H1 (cell line): ENCODE measurements at regions not wholly inside any gene's neighbourhood (a gene's known extent, or its start where the extent isn't known, plus 50 kb on each side); places are given as distances from the start of the nearest gene placed in this dataset.

Source experiments
- CTCF ChIA-PET: fragments of 300-600 bp; sonication (Branson Sonifier 250); formaldehyde crosslinking; loops from one replicate; lab custom pipeline; 2021; ENCODE audit not compliant: partially characterized antibody; lab: Charles Lee
- POLR2A ChIA-PET: fragments of 300-600 bp; sonication (Branson Sonifier 250); formaldehyde crosslinking; loops from one replicate; lab custom pipeline; 2021; ENCODE audit warnings: inconsistent platforms; ENCODE audit not compliant: partially characterized antibody; lab: Charles Lee
- DNase-seq, 2 experiments: peaks; one replicate each; pipeline versions ENCODE4 v3.0.0 to v3.0.0-alpha.2; 2010 to 2022; ENCODE audit warnings: low spot score in 2 of 2, low read depth in 1 of 2, mixed read lengths in 1 of 2
- FAIRE-seq: peaks from 2 replicates; lab custom pipeline; 2011; peaks lifted over from hg19 to GRCh38; lab: Jason Lieb, UNC
- H2AFZ ChIP-seq: 2 replicates; pipeline ENCODE4 v1.8.1; 2012; ENCODE audit warnings: low read length, inconsistent platforms
- H2AK5ac ChIP-seq: 2 replicates; pipeline ENCODE4 v1.6.1; 2013; ENCODE audit warnings: low read depth, low read length
- H2BK120ac ChIP-seq: replicated peaks from 2 replicates; pipeline ENCODE3; 2013; ENCODE audit warnings: low read depth, low read length, inconsistent platforms
- H2BK12ac ChIP-seq: 2 replicates; pipeline ENCODE4 v1.6.1; 2013; ENCODE audit warnings: low read depth, low read length
- H2BK15ac ChIP-seq: 2 replicates; pipeline ENCODE4 v1.6.1; 2013; ENCODE audit warnings: low read length
- H2BK20ac ChIP-seq: 2 replicates; pipeline ENCODE4 v1.6.1; 2013; ENCODE audit warnings: low read length
- H2BK5ac ChIP-seq: 2 replicates; pipeline ENCODE4 v1.6.1; 2013; ENCODE audit warnings: low read depth, low read length
- H3K14ac ChIP-seq: 2 replicates; pipeline ENCODE4 v1.6.1; 2013; ENCODE audit warnings: inconsistent platforms; ENCODE audit not compliant: insufficient read length
- H3K18ac ChIP-seq: 2 replicates; pipeline ENCODE4 v1.6.1; 2013; ENCODE audit warnings: low read length; ENCODE audit errors: extremely low read depth
- H3K23ac ChIP-seq: 2 replicates; pipeline ENCODE4 v1.6.1; 2013; ENCODE audit warnings: inconsistent platforms; ENCODE audit not compliant: insufficient read length
- H3K23me2 ChIP-seq: 2 replicates; pipeline ENCODE4 v1.6.1; 2013; ENCODE audit warnings: low read depth, low read length
- H3K27ac ChIP-seq: 2 replicates; pipeline ENCODE4 v1.6.1; 2011; ENCODE audit warnings: low read depth, low read length, inconsistent platforms
- H3K27me3 ChIP-seq, 4 experiments: replicated peaks in 1 of 4; 1 replicate in 1 of 4; 2 replicates in 3 of 4; pipeline versions ENCODE4 v1.6.1 to v1.8.1; 2011 to 2013; ENCODE audit warnings: low read length in 3 of 4, mild to moderate bottlenecking in 3 of 4, inconsistent platforms in 2 of 4, mixed read lengths in 2 of 4, moderate library complexity in 1 of 4; ENCODE audit not compliant: control insufficient read depth in 3 of 4, insufficient read depth in 3 of 4; ENCODE audit errors: extremely low read depth in 1 of 4
- H3K36me3 ChIP-seq, 4 experiments: 2 replicates each; pipeline versions ENCODE4 v1.6.1 to v1.8.1; 2011 to 2013; ENCODE audit warnings: mild to moderate bottlenecking in 4 of 4, low read length in 3 of 4, moderate library complexity in 2 of 4, control low read depth in 1 of 4, inconsistent platforms in 1 of 4; ENCODE audit not compliant: insufficient read depth in 4 of 4, control insufficient read depth in 2 of 4
- H3K4ac ChIP-seq: replicated peaks from 2 replicates; pipeline ENCODE3; 2013; ENCODE audit warnings: low read length, low read depth, mixed read lengths, inconsistent platforms; ENCODE audit not compliant: insufficient read length
- H3K4me1 ChIP-seq, 4 experiments: replicated peaks in 1 of 4; 1 replicate in 1 of 4; 2 replicates in 3 of 4; pipeline versions ENCODE4 v1.6.1 to v1.8.1; 2011 to 2013; ENCODE audit warnings: low read length in 3 of 4, inconsistent platforms in 2 of 4, mixed read lengths in 1 of 4; ENCODE audit not compliant: insufficient read depth in 4 of 4, control insufficient read depth in 3 of 4
- H3K4me2 ChIP-seq, 2 experiments: 2 replicates each; pipeline versions ENCODE4 v1.6.1 to v1.8.1; 2011 to 2013; ENCODE audit warnings: low read depth in 2 of 2, low read length in 2 of 2, control low read depth in 1 of 2, inconsistent platforms in 1 of 2, mild to moderate bottlenecking in 1 of 2; ENCODE audit not compliant: insufficient read depth in 1 of 2
- H3K4me3 ChIP-seq, 4 experiments: fragments of 200-600, 300-600 bp in 1 of 4; sonication (generic), shearing (Covaris generic), sonication (Bioruptor Twin) in 1 of 4; 2 replicates each; pipeline versions ENCODE4 v1.5.1 to v1.8.1; 2011 to 2016; ENCODE audit warnings: low read length in 4 of 4, low read depth in 3 of 4, control low read depth in 2 of 4, inconsistent platforms in 2 of 4, mild to moderate bottlenecking in 2 of 4, mixed read lengths in 1 of 4, moderate library complexity in 1 of 4; ENCODE audit not compliant: insufficient read depth in 2 of 4; ENCODE audit errors: extremely low read depth in 1 of 4
- H3K56ac ChIP-seq: replicated peaks from 2 replicates; pipeline ENCODE3; 2013; ENCODE audit warnings: low read depth, mild to moderate bottlenecking, mixed read lengths, low read length, inconsistent platforms; ENCODE audit not compliant: insufficient read length
- H3K79me1 ChIP-seq: 2 replicates; pipeline ENCODE4 v1.6.1; 2013; ENCODE audit warnings: low read depth, low read length, control low read depth
- H3K79me2 ChIP-seq, 2 experiments: 2 replicates each; pipeline versions ENCODE4 v1.6.1 to v1.8.1; 2012 to 2013; ENCODE audit warnings: low read length in 2 of 2, mild to moderate bottlenecking in 2 of 2, inconsistent platforms in 1 of 2; ENCODE audit not compliant: insufficient read depth in 2 of 2, control insufficient read depth in 1 of 2
- H3K9ac ChIP-seq, 4 experiments: replicated peaks in 1 of 4; 1 replicate in 1 of 4; 2 replicates in 3 of 4; pipeline versions ENCODE4 v1.6.1 to v1.8.1; 2011 to 2013; ENCODE audit warnings: low read depth in 3 of 4, low read length in 3 of 4, control low read depth in 2 of 4, mild to moderate bottlenecking in 2 of 4, moderate library complexity in 2 of 4, inconsistent platforms in 1 of 4; ENCODE audit errors: extremely low read depth in 1 of 4
- H3K9me3 ChIP-seq, 2 experiments: 2 replicates each; pipeline versions ENCODE4 v1.6.1 to v1.8.1; 2012 to 2013; ENCODE audit warnings: mild to moderate bottlenecking in 2 of 2, moderate library complexity in 2 of 2, control low read depth in 1 of 2, inconsistent platforms in 1 of 2, low read depth in 1 of 2, low read length in 1 of 2, mixed read lengths in 1 of 2; ENCODE audit not compliant: insufficient read depth in 2 of 2
- H4K20me1 ChIP-seq, 2 experiments: replicated peaks in 1 of 2; 2 replicates each; pipeline versions ENCODE3 to v1.8.1; 2011 to 2013; ENCODE audit warnings: inconsistent platforms in 2 of 2, low read length in 2 of 2, mild to moderate bottlenecking in 1 of 2; ENCODE audit not compliant: insufficient read depth in 2 of 2, control insufficient read depth in 1 of 2
- H4K5ac ChIP-seq: 2 replicates; pipeline ENCODE4 v1.6.1; 2013; ENCODE audit warnings: low read length, low read depth, mixed read lengths, inconsistent platforms; ENCODE audit not compliant: insufficient read length
- H4K8ac ChIP-seq: 2 replicates; pipeline ENCODE4 v1.8.0; 2013; ENCODE audit warnings: mild to moderate bottlenecking, moderate library complexity, low read length, inconsistent platforms; ENCODE audit not compliant: insufficient read depth; ENCODE audit errors: extremely low read depth
- H4K91ac ChIP-seq: replicated peaks from 2 replicates; pipeline ENCODE3; 2013; ENCODE audit warnings: low read length, mixed read lengths, inconsistent platforms; ENCODE audit not compliant: insufficient read length
- CBX5 ChIP-seq: fragments of 300-800, 300-1000 bp; sonication (generic); IDR thresholded peaks from 2 replicates; pipeline ENCODE4 v1.7.1; 2016; ENCODE audit warnings: antibody characterized with exemption, low read length, low read depth
- GABPA ChIP-seq: IDR thresholded peaks from 2 replicates; pipeline ENCODE4 v1.6.1; 2011; ENCODE audit warnings: mild to moderate bottlenecking, low read length, moderate library complexity, borderline replicate concordance; ENCODE audit not compliant: insufficient read depth
- JUN ChIP-seq: IDR thresholded peaks from 2 replicates; pipeline ENCODE4 v1.6.1; 2011; ENCODE audit warnings: low read depth, mild to moderate bottlenecking, improper control_type of control experiment, low read length
- NRF1 ChIP-seq: IDR thresholded peaks from 2 replicates; pipeline ENCODE4 v1.6.1; 2011; ENCODE audit warnings: mild to moderate bottlenecking, low read depth, low read length, improper control_type of control experiment
- POU5F1 ChIP-seq: IDR thresholded peaks from 2 replicates; pipeline ENCODE4 v1.6.1; 2011; ENCODE audit warnings: low read depth, mild to moderate bottlenecking, low read length, moderate library complexity
- RFX5 ChIP-seq: IDR thresholded peaks from 2 replicates; pipeline ENCODE4 v1.6.1; 2011; ENCODE audit warnings: low read depth, low read length, improper control_type of control experiment, borderline replicate concordance
- RNF2 ChIP-seq: fragments of 200-900, 300-1000 bp; sonication (generic); IDR thresholded peaks from 2 replicates; pipeline ENCODE4 v1.7.1; 2016; ENCODE audit warnings: borderline replicate concordance, low read depth, mild to moderate bottlenecking, antibody characterized with exemption, low read length; ENCODE audit not compliant: poor library complexity, severe bottlenecking; ENCODE audit errors: missing control alignments
- SIN3A ChIP-seq, 2 experiments: IDR thresholded peaks in 1 of 2; conservative IDR thresholded peaks in 1 of 2; 2 replicates each; pipeline ENCODE4 v1.6.1; 2011 to 2012; ENCODE audit warnings: low read length in 2 of 2, improper control_type of control experiment in 1 of 2, low read depth in 1 of 2, mild to moderate bottlenecking in 1 of 2
- ZNF274 ChIP-seq: IDR thresholded peaks from 2 replicates; pipeline ENCODE4 v1.7.0; 2012; ENCODE audit warnings: low read length, borderline replicate concordance; ENCODE audit errors: extremely low read depth
- WGBS, 2 experiments: shearing (Covaris generic) in 1 of 2; methylation state at CpG; one replicate each; pipeline versions ENCODE4 v1.1.6 to v1.1.7; 2013 to 2015; ENCODE audit warnings: low lambda C conversion rate in 2 of 2, mixed read lengths in 2 of 2, inconsistent platforms in 1 of 2, low coverage in 1 of 2, missing lambda C conversion rate in 1 of 2; ENCODE audit not compliant: insufficient replicate concordance in 2 of 2, insufficient coverage in 1 of 2, insufficient read length in 1 of 2; ENCODE audit errors: extremely low coverage in 1 of 2, missing lambda C conversion rate in 1 of 2; 5-methylcytosine and 5-hydroxymethylcytosine counted together
- TF ChIP-seq, protein P1 (sequence below): IDR thresholded peaks from 2 replicates; pipeline ENCODE4 v1.6.1; 2012; ENCODE audit warnings: low read length, inconsistent platforms

DNA sequence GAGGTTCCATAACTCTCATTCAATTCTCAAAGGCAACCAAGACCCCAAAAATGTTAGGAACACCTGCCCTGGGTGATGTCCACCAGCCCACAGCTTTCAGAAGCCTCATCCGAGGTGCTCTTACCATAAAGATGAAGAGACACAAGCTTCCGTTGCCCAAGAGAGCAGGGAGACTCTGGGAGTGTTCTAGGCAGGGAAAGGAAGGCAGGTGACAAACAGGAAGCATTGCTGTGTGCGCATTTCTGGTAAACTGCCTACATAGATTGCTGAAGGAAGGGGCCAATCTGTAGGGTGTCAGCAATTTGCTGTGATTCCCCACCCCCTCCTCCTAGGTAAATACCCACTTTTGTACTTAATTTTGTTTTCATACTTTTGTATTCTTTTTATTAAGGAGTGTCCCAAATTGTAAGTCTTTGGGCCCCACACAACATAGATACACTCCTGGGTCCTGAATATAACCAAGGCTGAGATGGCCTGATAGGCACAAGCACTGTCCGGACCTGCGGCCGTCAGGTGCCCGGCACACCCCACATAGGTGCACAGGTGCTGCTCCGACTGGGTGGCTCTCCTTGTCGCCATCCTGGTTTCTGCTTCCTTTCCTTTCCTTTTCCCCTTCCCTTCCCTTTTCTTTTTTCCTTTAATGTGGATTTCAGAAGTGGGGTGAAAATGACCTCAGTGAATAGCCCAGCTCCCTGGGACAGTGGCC lies 51.4 kb upstream of the SMNDC1 start:
- H3K4me2 ChIP-seq: no peak overlapping the region
- CTCF ChIA-PET: interaction anchor here (0.8 to 4.8 kb wide), 26 partner anchors 10 to 1410 kb away, joined by 3 to 49 read pairs (median 9); partner anchors contain the start of gene DUSP5
- no peak for TF ChIP-seq NRF1
- no peak for TF ChIP-seq CBX5
- no peak for TF ChIP-seq ZNF274
- no peak for TF ChIP-seq JUN
- no peak for TF ChIP-seq POU5F1
- no peak for TF ChIP-seq GABPA
- TF ChIP-seq RNF2: no peak
- no peak for TF ChIP-seq SIN3A (conservative IDR thresholded peaks at IDR 0.05 in 1 of 2, IDR thresholded peaks at IDR 0.05 in 1 of 2; ENCODE audit: low read depth in 1 of 2, low read length in 2 of 2)
- TF ChIP-seq RFX5: no peak
- TF ChIP-seq, protein P1, sequence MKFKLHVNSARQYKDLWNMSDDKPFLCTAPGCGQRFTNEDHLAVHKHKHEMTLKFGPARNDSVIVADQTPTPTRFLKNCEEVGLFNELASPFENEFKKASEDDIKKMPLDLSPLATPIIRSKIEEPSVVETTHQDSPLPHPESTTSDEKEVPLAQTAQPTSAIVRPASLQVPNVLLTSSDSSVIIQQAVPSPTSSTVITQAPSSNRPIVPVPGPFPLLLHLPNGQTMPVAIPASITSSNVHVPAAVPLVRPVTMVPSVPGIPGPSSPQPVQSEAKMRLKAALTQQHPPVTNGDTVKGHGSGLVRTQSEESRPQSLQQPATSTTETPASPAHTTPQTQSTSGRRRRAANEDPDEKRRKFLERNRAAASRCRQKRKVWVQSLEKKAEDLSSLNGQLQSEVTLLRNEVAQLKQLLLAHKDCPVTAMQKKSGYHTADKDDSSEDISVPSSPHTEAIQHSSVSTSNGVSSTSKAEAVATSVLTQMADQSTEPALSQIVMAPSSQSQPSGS: no peak

More for the DNA sequence above, 51.4 kb upstream of the SMNDC1 start:
- peaks cover 5 to 14% (median 10%) of the 10 kb centered on the region in 4 experiments; a peak in 6 of 7 replicates for H3K4me1 ChIP-seq
- no peak overlapping the region for H3K18ac ChIP-seq
- no peak overlapping the region for H2BK120ac ChIP-seq
- no peaks in the 10 kb centered on the region for H3K36me3 ChIP-seq
- H3K27ac ChIP-seq: no peak overlapping the region
- H4K8ac ChIP-seq: no peak overlapping the region
- H2AK5ac ChIP-seq: no peak overlapping the region
- no peak overlapping the region for H2BK15ac ChIP-seq
- no peak overlapping the region for H2AFZ ChIP-seq
- FAIRE-seq (no peak), DNase-seq (no peak)
- H3K4me3 ChIP-seq: no peak overlapping the region
- no peak overlapping the region for H3K4ac ChIP-seq
- H3K79me2 ChIP-seq: no peaks in the 10 kb centered on the region
- no peak overlapping the region for H3K23ac ChIP-seq
- no peak overlapping the region for H3K14ac ChIP-seq
- H3K23me2 ChIP-seq: no peaks in the 10 kb centered on the region
- H4K5ac ChIP-seq: no peak overlapping the region
- POLR2A ChIA-PET: no interaction called here
- H3K27me3 ChIP-seq: no peaks in the 10 kb centered on the region; a peak in 1 of 7 replicates
- WGBS, 2 experiments: 90% methylated on average over 8 of the region's 9 CpGs; no CpG with 5 or more reads in 1 of the 2 experiments
- no peaks in the 10 kb centered on the region for H4K20me1 ChIP-seq
- no peaks in the 10 kb centered on the region for H3K9me3 ChIP-seq
- H2BK20ac ChIP-seq: no peak overlapping the region
- no peak overlapping the region for H4K91ac ChIP-seq
- no peak overlapping the region for H2BK5ac ChIP-seq
- H3K56ac ChIP-seq: no peak overlapping the region
- no peaks in the 10 kb centered on the region for H3K79me1 ChIP-seq
- no peak overlapping the region for H3K9ac ChIP-seq
- H2BK12ac ChIP-seq: no peak overlapping the region
